ENCODE measurements at regions not wholly inside any gene's neighbourhood (a gene's known extent, or its start where the extent isn't known, plus 50 kb on each side); places are given as distances from the start of the nearest gene placed in this dataset.

GRCh38 chr7:6917258-6917657 lies 91.2 kb upstream of the CCZ1B start:
- TF ChIP-seq POLR2A (IDR thresholded peaks at IDR 0.05) (no peak), CTCF (IDR thresholded peaks at IDR 0.05) (no peak), POLR2AphosphoS5 (IDR thresholded peaks at IDR 0.05) (no peak)

All from sigmoid colon (tissue), 4 donors.